Tibial artery (tissue), 4 donors: ENCODE measurements at regions not wholly inside any gene's neighbourhood (a gene's known extent, or its start where the extent isn't known, plus 50 kb on each side); places are given as distances from the start of the nearest gene placed in this dataset.

Source experiments
- DNase-seq, 2 donors: peaks; one replicate each; pipeline ENCODE4 v3.0.0-alpha.2; 2019
- H3K27ac ChIP-seq, 2 donors: fragments of 200-600 bp; sonication (generic) in 1 of 2; 1 replicate in 1 of 2; 2 replicates in 1 of 2; pipeline ENCODE4 v1.5.1; 2018 to 2019; ENCODE audit warnings: mild to moderate bottlenecking in 1 of 2
- H3K27me3 ChIP-seq, 2 donors: fragments of 200-600 bp; sonication (generic) in 1 of 2; one replicate each; pipeline versions ENCODE4 v1.5.1 to v1.6.0; 2016 to 2019
- H3K36me3 ChIP-seq, 3 donors: fragments of 200-600 bp; sonication (generic) in 2 of 3; one replicate each; pipeline ENCODE4 v1.5.1; 2016 to 2019; ENCODE audit warnings: mild to moderate bottlenecking in 2 of 3
- H3K4me1 ChIP-seq, 4 donors: fragments of 200-600 bp; sonication (generic) in 2 of 4; 1 replicate in 3 of 4; 2 replicates in 1 of 4; pipeline ENCODE4 v1.5.1; 2016 to 2019
- H3K4me3 ChIP-seq, 2 donors: fragments of 200-600 bp; sonication (generic) in 1 of 2; 1 replicate in 1 of 2; 2 replicates in 1 of 2; pipeline ENCODE4 v1.5.1; 2018 to 2019; ENCODE audit warnings: mild to moderate bottlenecking in 2 of 2
- H3K9me3 ChIP-seq, 3 donors: fragments of 200-600 bp; sonication (generic) in 1 of 3; one replicate each; pipeline ENCODE4 v1.5.1; 2016 to 2019
- CTCF ChIP-seq, 2 experiments: fragments of 200-600 bp in 1 of 2; fragments of 450-650 bp in 1 of 2; IDR thresholded peaks; one replicate each; pipeline ENCODE4 v1.5.1; 2017 to 2019; ENCODE audit warnings: antibody characterized with exemption in 2 of 2, mild to moderate bottlenecking in 1 of 2, moderate library complexity in 1 of 2
- intact Hi-C: fragments of 100-400 bp; cut with DNase I; formaldehyde crosslinking; loops from one replicate; pipeline ENCODE4 v1.15.0; 2023; ENCODE audit warnings: low total_unique reads

GRCh38 chr9:13645557-13645956, 366.1 kb upstream of the MPDZ start:
- H3K4me1 ChIP-seq, result no peaks in the 10 kb centered on the region
- no peaks in the 10 kb centered on the region for H3K9me3 ChIP-seq
- H3K27ac ChIP-seq, result no peak overlapping the region
- no peak for TF ChIP-seq CTCF (IDR thresholded peaks at IDR 0.05)
- H3K4me3 ChIP-seq, result no peak overlapping the region
- DNase-seq, result no peak
- no peaks in the 10 kb centered on the region for H3K36me3 ChIP-seq
- intact Hi-C loops, result no loop called here
- no peaks in the 10 kb centered on the region for H3K27me3 ChIP-seq

GRCh38 chr9:13644675-13645074, 365.2 kb upstream of the MPDZ start:
- no peaks in the 10 kb centered on the region for H3K9me3 ChIP-seq
- intact Hi-C loops, result no loop called here
- H3K4me3 ChIP-seq, result no peak overlapping the region
- H3K27ac ChIP-seq, result no peak overlapping the region
- H3K27me3 ChIP-seq, result no peaks in the 10 kb centered on the region
- no peak for TF ChIP-seq CTCF (IDR thresholded peaks at IDR 0.05)
- no peaks in the 10 kb centered on the region for H3K4me1 ChIP-seq
- no peaks in the 10 kb centered on the region for H3K36me3 ChIP-seq
- DNase-seq, result no peak

- no peak for DNase-seq
- Histone ChIP-seq H3K36me3 (no peaks in the 10 kb centered on the region), H3K4me3 (no peak overlapping the region), H3K27me3 (no peaks in the 10 kb centered on the region), H3K4me1 (no peaks in the 10 kb centered on the region), H3K27ac (no peak overlapping the region), H3K9me3 (no peaks in the 10 kb centered on the region)
- TF ChIP-seq CTCF (IDR thresholded peaks at IDR 0.05), result no peak
- intact Hi-C loops, result no loop called here
Observed at GRCh38 chr9:13642646-13643045, 363.2 kb upstream of the MPDZ start.

GRCh38 chr9:13629067-13629466, 349.6 kb upstream of the MPDZ start:
- Histone ChIP-seq H3K9me3 (peaks cover 0 to 7% (median 4%) of the 10 kb centered on the region in 3 donors), H3K4me3 (no peak overlapping the region), H3K27me3 (no peaks in the 10 kb centered on the region), H3K36me3 (no peaks in the 10 kb centered on the region), H3K4me1 (no peaks in the 10 kb centered on the region), H3K27ac (no peak overlapping the region)
- DNase-seq, result no peak
- no peak for TF ChIP-seq CTCF (IDR thresholded peaks at IDR 0.05)
- intact Hi-C loops, result no loop called here

- Histone ChIP-seq H3K27ac (no peak overlapping the region), H3K27me3 (no peaks in the 10 kb centered on the region), H3K9me3 (peaks cover 0 to 7% (median 4%) of the 10 kb centered on the region in 3 donors), H3K4me3 (no peak overlapping the region), H3K4me1 (no peaks in the 10 kb centered on the region), H3K36me3 (no peaks in the 10 kb centered on the region)
- no peak for DNase-seq
- intact Hi-C loops, result no loop called here
- no peak for TF ChIP-seq CTCF (IDR thresholded peaks at IDR 0.05)
Observed at GRCh38 chr9:13628526-13628925, 349.0 kb upstream of the MPDZ start.

- Histone ChIP-seq H3K4me1 (no peaks in the 10 kb centered on the region), H3K27ac (no peak overlapping the region), H3K4me3 (no peak overlapping the region), H3K36me3 (no peaks in the 10 kb centered on the region), H3K27me3 (no peaks in the 10 kb centered on the region), H3K9me3 (peaks cover 0 to 7% (median 4%) of the 10 kb centered on the region in 3 donors)
- intact Hi-C loops, result no loop called here
- TF ChIP-seq CTCF (IDR thresholded peaks at IDR 0.05), result no peak
- no peak for DNase-seq
Observed at GRCh38 chr9:13627502-13627901, 348.0 kb upstream of the MPDZ start.
